ENCODE measurements at regions not wholly inside any gene's neighbourhood (a gene's known extent, or its start where the extent isn't known, plus 50 kb on each side); places are given as distances from the start of the nearest gene placed in this dataset.

DNA sequence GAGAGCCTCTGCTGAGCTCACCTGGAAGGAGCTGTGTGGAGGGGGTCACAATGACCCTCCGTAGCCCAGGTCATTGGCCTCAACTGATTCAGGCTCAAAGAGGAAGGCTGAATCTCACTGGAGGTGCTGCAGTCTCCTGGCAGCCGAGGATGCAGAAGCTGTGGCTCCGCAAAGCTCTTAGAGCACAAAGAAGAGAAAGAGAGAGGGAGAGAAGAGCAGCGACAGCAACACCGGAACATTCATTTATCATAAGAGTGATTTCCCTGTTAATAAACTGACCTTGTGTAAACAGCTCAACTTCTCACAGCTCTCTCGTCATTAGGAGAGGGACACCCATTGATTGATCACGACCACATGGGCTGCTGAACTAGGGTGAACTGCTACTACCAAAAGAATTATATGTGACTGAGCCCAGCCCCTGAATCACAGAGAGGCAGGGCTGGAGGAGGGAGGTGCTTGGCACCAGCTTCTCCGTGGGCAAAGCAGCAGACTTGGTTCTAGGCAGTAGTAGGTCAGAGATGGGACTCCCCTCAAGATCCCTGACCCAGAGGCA lies 281.7 kb downstream of the NXPE2 start:
- TF ChIP-seq TCF7L2 (IDR thresholded peaks at IDR 0.05; ENCODE audit: borderline replicate concordance, extremely low read depth, insufficient read depth, insufficient read length) (no peak), POLR2AphosphoS5 (IDR thresholded peaks at IDR 0.05; ENCODE audit: low read depth, low read length) (no peak), ZFX (IDR thresholded peaks at IDR 0.05) (no peak), EZH2 (IDR thresholded peaks at IDR 0.05) (no peak), CEBPB (IDR thresholded peaks at IDR 0.05; ENCODE audit: low read depth) (no peak), MAX (IDR thresholded peaks at IDR 0.05) (no peak), SIN3A (IDR thresholded peaks at IDR 0.05; ENCODE audit: low read depth) (no peak), POLR2A (IDR thresholded peaks at IDR 0.05; ENCODE audit: borderline replicate concordance, extremely low read depth, insufficient read depth, insufficient read length) (no peak), YY1 (IDR thresholded peaks at IDR 0.05; ENCODE audit: extremely low read depth, insufficient replicate concordance, low read depth, low read length) (no peak)
- TF ChIP-seq, protein P1, sequence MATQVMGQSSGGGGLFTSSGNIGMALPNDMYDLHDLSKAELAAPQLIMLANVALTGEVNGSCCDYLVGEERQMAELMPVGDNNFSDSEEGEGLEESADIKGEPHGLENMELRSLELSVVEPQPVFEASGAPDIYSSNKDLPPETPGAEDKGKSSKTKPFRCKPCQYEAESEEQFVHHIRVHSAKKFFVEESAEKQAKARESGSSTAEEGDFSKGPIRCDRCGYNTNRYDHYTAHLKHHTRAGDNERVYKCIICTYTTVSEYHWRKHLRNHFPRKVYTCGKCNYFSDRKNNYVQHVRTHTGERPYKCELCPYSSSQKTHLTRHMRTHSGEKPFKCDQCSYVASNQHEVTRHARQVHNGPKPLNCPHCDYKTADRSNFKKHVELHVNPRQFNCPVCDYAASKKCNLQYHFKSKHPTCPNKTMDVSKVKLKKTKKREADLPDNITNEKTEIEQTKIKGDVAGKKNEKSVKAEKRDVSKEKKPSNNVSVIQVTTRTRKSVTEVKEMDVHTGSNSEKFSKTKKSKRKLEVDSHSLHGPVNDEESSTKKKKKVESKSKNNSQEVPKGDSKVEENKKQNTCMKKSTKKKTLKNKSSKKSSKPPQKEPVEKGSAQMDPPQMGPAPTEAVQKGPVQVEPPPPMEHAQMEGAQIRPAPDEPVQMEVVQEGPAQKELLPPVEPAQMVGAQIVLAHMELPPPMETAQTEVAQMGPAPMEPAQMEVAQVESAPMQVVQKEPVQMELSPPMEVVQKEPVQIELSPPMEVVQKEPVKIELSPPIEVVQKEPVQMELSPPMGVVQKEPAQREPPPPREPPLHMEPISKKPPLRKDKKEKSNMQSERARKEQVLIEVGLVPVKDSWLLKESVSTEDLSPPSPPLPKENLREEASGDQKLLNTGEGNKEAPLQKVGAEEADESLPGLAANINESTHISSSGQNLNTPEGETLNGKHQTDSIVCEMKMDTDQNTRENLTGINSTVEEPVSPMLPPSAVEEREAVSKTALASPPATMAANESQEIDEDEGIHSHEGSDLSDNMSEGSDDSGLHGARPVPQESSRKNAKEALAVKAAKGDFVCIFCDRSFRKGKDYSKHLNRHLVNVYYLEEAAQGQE (IDR thresholded peaks at IDR 0.05; ENCODE audit: low read depth): no peak
- TF ChIP-seq, protein P2, sequence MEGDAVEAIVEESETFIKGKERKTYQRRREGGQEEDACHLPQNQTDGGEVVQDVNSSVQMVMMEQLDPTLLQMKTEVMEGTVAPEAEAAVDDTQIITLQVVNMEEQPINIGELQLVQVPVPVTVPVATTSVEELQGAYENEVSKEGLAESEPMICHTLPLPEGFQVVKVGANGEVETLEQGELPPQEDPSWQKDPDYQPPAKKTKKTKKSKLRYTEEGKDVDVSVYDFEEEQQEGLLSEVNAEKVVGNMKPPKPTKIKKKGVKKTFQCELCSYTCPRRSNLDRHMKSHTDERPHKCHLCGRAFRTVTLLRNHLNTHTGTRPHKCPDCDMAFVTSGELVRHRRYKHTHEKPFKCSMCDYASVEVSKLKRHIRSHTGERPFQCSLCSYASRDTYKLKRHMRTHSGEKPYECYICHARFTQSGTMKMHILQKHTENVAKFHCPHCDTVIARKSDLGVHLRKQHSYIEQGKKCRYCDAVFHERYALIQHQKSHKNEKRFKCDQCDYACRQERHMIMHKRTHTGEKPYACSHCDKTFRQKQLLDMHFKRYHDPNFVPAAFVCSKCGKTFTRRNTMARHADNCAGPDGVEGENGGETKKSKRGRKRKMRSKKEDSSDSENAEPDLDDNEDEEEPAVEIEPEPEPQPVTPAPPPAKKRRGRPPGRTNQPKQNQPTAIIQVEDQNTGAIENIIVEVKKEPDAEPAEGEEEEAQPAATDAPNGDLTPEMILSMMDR (IDR thresholded peaks at IDR 0.05 in 2 of 3, conservative IDR thresholded peaks at IDR 0.05 in 1 of 3; ENCODE audit: borderline replicate concordance in 1 of 3, insufficient read depth in 1 of 3, low read depth in 2 of 3, low read length in 2 of 3): no peak
- TF ChIP-seq, protein P3, sequence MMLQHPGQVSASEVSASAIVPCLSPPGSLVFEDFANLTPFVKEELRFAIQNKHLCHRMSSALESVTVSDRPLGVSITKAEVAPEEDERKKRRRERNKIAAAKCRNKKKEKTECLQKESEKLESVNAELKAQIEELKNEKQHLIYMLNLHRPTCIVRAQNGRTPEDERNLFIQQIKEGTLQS (IDR thresholded peaks at IDR 0.05): no peak

Data from HCT116 (cell line).